ENCODE measurements at regions not wholly inside any gene's neighbourhood (a gene's known extent, or its start where the extent isn't known, plus 50 kb on each side); places are given as distances from the start of the nearest gene placed in this dataset.
A peak's percentile ranks its signal among the peaks of the same experiment; 100 is the strongest.
"Not testable (repeated sequence)": the region's sequence is repeated elsewhere in the genome, so short reads cannot be mapped to it uniquely, and the experiment has no call there.

GRCh38 chr20:57996465-57996864 is 232.0 kb downstream of the ANKRD60 start:
- DNase-seq = no peak

- DNase-seq = no peak
Observed at GRCh38 chr20:57995381-57995977, 233.0 kb downstream of the ANKRD60 start.

DNA sequence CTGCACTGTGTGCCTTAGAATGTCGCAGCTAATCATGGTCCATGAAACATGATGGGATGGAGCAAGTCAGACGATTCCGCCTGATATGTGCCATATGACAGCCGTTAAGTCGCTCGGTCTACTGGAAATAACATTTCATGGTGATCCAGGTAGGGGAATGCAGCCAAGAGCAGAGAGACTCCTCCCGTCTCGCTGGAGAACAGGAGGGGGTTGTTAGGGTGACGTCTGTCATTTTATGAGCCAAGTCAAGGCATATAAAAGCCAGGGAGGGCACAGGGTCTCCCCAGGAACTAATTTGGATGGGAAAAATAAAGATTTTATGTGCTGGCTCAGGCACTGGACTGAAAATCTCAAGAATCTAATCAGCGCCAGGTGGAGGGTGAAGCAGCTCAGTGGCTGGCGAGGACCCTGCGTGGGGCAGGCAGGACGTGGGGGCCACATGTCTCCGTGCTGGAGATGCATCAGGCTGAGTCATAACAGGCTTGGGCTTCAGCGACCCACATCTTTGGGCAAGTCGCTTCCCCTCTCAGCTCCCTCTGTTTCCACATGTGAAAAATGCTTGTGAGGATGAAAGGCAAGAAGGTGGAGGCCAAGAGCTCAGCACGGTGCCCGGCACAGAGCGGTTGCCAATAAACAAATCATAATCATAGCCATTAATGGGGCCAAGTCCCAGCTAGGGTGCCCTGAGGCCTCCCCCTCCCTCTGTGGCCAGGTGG is 234.6 kb downstream of the ANKRD60 start:
- DNase-seq = peak; percentile 98

DNA sequence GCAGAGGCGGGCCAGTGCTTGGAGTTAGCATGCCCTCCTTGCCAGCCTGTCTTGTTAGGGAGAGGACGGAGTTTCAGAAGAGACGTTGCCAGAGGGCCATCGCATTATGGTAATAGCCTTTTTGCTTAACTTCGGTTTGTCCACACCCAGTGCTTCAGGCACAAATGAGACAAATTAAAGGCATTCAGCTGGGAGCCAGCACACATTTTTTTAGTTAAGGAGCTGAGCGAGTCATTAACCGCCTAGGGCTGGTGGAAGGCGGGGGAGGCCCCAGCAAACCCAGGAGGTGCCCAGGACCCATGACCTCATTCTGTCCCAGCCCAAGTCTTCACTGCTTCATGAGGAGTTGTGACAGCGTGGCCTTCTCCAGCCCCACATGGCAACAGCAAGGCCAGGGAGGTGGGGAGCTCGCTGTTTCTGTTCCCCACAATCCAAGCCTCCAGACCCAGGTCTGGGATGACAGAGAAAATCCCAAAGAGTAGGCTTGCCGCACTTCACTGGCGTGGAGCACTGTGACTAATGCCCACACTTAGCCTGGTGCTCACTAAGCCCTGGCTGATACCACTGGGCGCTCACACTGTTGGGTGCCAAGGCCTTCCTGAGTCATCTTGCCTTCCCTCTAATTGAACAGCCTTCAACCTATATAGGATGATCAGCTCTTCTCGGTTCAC is 237.1 kb downstream of the ANKRD60 start:
- DNase-seq = peak; percentile 18

GRCh38 chr20:57990396-57990987 is 238.0 kb downstream of the ANKRD60 start:
- DNase-seq = no peak

- no peak for DNase-seq
Observed at GRCh38 chr20:57988828-57989227, 239.6 kb downstream of the ANKRD60 start.

- DNase-seq = no peak
Observed at GRCh38 chr20:57988422-57988821, 240.0 kb downstream of the ANKRD60 start.

- DNase-seq = no peak
Observed at GRCh38 chr20:57987659-57988058, 240.8 kb downstream of the ANKRD60 start.

GRCh38 chr20:57986666-57987065 is 241.8 kb downstream of the ANKRD60 start:
- no peak for DNase-seq

GRCh38 chr20:57985278-57985677 is 243.2 kb downstream of the ANKRD60 start:
- DNase-seq = no peak

GRCh38 chr20:57983082-57983481 is 245.4 kb downstream of the ANKRD60 start:
- DNase-seq = no peak

DNA sequence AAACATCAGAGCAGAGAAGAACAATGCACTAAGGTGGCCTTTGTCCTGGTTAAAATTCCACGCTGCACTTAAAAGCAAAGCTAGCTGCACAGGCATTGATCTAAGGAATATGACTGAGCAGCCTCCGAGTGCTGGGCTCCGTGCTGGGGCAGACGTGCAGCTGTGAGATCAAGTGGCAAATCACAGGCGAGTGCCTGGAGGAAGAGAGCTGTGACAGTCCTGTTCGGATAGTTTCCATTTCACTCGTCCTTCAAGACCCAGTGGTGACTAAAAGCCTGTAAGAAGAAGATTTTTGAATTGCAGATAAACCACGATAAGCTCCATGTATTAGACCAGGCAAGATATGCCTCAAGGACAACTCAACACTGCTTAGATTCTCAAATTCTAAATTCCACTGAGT is 247.9 kb downstream of the ANKRD60 start:
- DNase-seq = no peak

- DNase-seq = no peak
Observed at GRCh38 chr20:57977569-57977968, 250.9 kb downstream of the ANKRD60 start.

- no peak for DNase-seq
Observed at GRCh38 chr20:57977141-57977540, 251.3 kb downstream of the ANKRD60 start.

GRCh38 chr20:57974863-57975262 is 253.6 kb downstream of the ANKRD60 start:
- DNase-seq = no peak

- no peak for DNase-seq
Observed at GRCh38 chr20:57973886-57974285, 254.6 kb downstream of the ANKRD60 start.

DNA sequence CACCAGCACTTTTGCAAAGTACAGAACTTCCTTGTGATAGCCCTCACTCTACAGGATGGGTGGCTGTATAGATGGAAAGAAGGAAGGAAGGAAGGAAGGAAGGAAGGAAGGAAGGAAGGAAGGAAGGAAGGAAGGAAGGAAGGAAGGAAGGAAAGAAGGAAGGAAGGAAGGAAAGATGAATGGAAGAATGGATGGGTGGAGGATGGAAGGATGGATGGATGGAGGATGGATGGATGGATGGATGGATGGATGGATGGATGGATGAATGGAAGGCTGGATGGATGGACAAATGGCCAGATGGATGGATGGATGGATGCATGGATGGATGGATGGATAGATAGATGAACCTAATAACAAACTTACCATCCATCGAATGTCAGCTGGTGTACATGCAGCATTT is 256.9 kb downstream of the ANKRD60 start:
- DNase-seq = not testable (repeated sequence)

DNA sequence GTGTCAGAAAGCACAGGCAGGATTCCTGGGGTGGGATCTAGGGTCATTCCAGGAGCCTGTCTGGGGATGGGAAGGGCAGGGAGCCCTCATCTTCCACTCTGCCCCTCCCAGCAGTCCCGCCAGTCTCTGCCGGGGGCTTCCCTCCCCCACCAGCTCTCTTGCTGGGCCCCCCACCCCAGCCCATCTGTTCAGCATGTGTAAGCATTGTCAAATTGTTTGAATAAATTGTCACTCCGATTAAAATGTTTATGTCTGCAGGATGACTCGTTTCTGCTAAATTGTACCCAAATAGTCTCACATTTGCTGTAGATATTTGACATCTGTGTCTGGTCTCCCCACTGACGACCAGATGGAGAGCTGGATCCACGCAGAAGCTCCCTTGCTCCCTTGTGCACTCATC is 257.6 kb downstream of the ANKRD60 start:
- DNase-seq = no peak

DNA sequence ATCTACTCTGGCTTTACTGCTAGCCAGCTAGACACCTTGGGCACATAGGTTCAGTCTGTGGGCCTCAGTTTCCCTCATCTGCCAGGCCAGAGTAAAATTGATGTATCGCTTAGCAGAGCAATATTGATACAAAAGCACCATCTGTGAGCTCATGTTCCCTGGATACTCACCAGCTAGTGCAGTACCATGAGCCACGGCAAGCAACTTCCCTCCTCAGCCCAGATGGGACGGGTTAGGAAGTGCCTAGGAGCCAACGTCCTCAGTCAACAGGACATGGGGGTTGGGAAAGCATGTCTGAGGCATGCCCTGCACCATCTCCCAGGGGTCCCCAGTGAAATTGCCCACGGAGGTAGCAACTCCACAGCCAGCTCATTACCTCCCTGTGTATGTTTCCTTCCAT is 258.3 kb downstream of the ANKRD60 start:
- no peak for DNase-seq

DNA sequence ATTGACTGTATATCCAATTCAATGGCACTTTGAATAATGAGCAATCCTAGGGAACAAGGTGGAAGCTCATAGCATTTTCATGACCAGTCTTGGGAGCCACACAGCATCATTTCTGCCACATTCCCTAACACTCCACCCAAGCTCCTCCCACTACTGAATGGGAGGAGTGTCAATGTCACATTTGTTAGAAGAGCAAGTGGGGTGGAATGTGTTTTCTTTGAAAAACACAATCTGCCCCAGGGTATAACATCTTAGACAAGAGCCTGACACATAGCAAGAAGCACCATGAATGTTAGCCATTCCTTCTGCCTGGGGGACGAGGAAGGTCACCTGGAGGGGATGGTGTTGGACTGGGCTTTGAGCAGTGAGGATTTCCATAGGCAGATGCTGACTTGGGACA is 258.3 kb upstream of the PMEPA1 start:
- no peak for DNase-seq

- DNase-seq = no peak
Observed at GRCh38 chr20:57967364-57967763, 257.5 kb upstream of the PMEPA1 start.

GRCh38 chr20:57966620-57967019 is 256.8 kb upstream of the PMEPA1 start:
- DNase-seq = no peak

- no peak for DNase-seq
Observed at GRCh38 chr20:57965441-57965840, 255.6 kb upstream of the PMEPA1 start.

All from NCI-H446 treated with DMSO at 0.1 percent for 48 hours (cell line).